ENCODE measurements at regions not wholly inside any gene's neighbourhood (a gene's known extent, or its start where the extent isn't known, plus 50 kb on each side); places are given as distances from the start of the nearest gene placed in this dataset.

DNA sequence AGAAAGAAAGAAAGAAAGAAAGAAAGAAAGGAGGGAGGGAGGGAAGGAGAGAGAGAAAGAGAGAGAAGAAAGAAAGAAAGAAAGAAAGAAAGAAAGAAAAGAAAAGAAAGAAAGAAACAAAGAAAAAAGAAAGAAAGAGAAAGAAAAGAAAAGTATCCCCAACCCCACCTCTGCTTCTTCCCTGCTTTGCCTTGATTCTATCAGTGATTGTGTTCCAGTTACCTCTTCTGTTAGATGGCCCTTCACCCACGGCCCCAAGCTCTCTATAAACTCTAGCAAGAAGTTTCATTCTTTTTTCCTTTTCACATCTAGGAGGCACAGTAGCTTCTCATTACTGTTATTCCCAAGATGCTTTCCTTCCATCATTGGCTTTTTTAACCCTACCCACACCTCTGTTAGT, 1097.5 kb upstream of the ZEB2 start:
- TF ChIP-seq, protein P1, sequence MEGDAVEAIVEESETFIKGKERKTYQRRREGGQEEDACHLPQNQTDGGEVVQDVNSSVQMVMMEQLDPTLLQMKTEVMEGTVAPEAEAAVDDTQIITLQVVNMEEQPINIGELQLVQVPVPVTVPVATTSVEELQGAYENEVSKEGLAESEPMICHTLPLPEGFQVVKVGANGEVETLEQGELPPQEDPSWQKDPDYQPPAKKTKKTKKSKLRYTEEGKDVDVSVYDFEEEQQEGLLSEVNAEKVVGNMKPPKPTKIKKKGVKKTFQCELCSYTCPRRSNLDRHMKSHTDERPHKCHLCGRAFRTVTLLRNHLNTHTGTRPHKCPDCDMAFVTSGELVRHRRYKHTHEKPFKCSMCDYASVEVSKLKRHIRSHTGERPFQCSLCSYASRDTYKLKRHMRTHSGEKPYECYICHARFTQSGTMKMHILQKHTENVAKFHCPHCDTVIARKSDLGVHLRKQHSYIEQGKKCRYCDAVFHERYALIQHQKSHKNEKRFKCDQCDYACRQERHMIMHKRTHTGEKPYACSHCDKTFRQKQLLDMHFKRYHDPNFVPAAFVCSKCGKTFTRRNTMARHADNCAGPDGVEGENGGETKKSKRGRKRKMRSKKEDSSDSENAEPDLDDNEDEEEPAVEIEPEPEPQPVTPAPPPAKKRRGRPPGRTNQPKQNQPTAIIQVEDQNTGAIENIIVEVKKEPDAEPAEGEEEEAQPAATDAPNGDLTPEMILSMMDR (IDR thresholded peaks at IDR 0.05): no peak
- no peak for TF ChIP-seq POLR2A (IDR thresholded peaks at IDR 0.05)

Measured in Peyer's patch (tissue), 4 donors.